Caco-2 (cell line): ENCODE measurements at regions not wholly inside any gene's neighbourhood (a gene's known extent, or its start where the extent isn't known, plus 50 kb on each side); places are given as distances from the start of the nearest gene placed in this dataset.

Experiments
- BruUV-seq: library from RNA; stranded (reverse); fragments of 400-500 nt; replicated peaks from 2 replicates; lab custom pipeline; 2021; lab: Mats Ljungman, UMichigan
- CTCF ChIA-PET: fragments of 300-600 bp; sonication (Branson Sonifier 250); formaldehyde crosslinking; loops from one replicate; lab custom pipeline; 2022; ENCODE audit warnings: antibody characterized with exemption; lab: Charles Lee
- POLR2A ChIA-PET: fragments of 300-600 bp; sonication (Branson Sonifier 250); formaldehyde crosslinking; loops from one replicate; lab custom pipeline; 2022; ENCODE audit warnings: antibody characterized with exemption; lab: Charles Lee
- DNase-seq, 2 experiments: peaks; one replicate each; pipeline versions ENCODE4 v3.0.0 to v3.0.0-alpha.2; 2020 to 2022
- H3K27me3 ChIP-seq: replicated peaks from 2 replicates; pipeline ENCODE4 v1.6.0; 2011; ENCODE audit warnings: low read length; ENCODE audit not compliant: control insufficient read depth, insufficient read depth
- H3K36me3 ChIP-seq: 2 replicates; pipeline ENCODE4 v1.5.1; 2011; ENCODE audit warnings: low read length; ENCODE audit not compliant: control insufficient read depth, insufficient read depth
- H3K4me1 ChIP-seq: fragments of 250-450 bp; sonication (Bioruptor Pico); 2 replicates; pipeline ENCODE4 v1.5.1; 2020; ENCODE audit warnings: mild to moderate bottlenecking
- H3K4me3 ChIP-seq: 2 replicates; pipeline ENCODE4 v1.5.1; 2011; ENCODE audit warnings: low read depth, mild to moderate bottlenecking, control low read depth, low read length
- H3K9me3 ChIP-seq: fragments of 250-450 bp; sonication (Bioruptor Pico); 2 replicates; pipeline ENCODE4 v1.5.1; 2020; ENCODE audit warnings: mild to moderate bottlenecking, moderate library complexity
- H3K27ac Mint-ChIP-seq: one replicate; pipeline ENCODE4 v1.8.0; 2022; ENCODE audit warnings: mixed read lengths; ENCODE audit not compliant: unreplicated experiment
- H3K27me3 Mint-ChIP-seq: one replicate; pipeline ENCODE4 v1.8.0; 2022; ENCODE audit warnings: mixed read lengths; ENCODE audit not compliant: insufficient read depth, unreplicated experiment
- H3K36me3 Mint-ChIP-seq: one replicate; pipeline ENCODE4 v1.8.0; 2022; ENCODE audit warnings: mild to moderate bottlenecking, mixed read lengths; ENCODE audit not compliant: insufficient read depth, unreplicated experiment
- H3K4me1 Mint-ChIP-seq: one replicate; pipeline ENCODE4 v1.8.0; 2022; ENCODE audit warnings: low read depth, mixed read lengths; ENCODE audit not compliant: unreplicated experiment
- H3K4me3 Mint-ChIP-seq: one replicate; pipeline ENCODE4 v1.8.0; 2022; ENCODE audit warnings: mild to moderate bottlenecking, moderate library complexity, mixed read lengths; ENCODE audit not compliant: unreplicated experiment
- H3K9me3 Mint-ChIP-seq: one replicate; pipeline ENCODE4 v1.8.0; 2022; ENCODE audit warnings: mixed read lengths; ENCODE audit not compliant: unreplicated experiment
- CTCF ChIP-seq, 2 experiments: fragments of 200-600 bp in 1 of 2; IDR thresholded peaks; 1 replicate in 1 of 2; 2 replicates in 1 of 2; pipeline versions ENCODE4 v1.5.1 to v1.8.0; 2011 to 2022; ENCODE audit warnings: antibody characterized with exemption in 1 of 2, control low read depth in 1 of 2, inconsistent platforms in 1 of 2, low read depth in 1 of 2, low read length in 1 of 2, mild to moderate bottlenecking in 1 of 2, moderate library complexity in 1 of 2; ENCODE audit not compliant: insufficient read depth in 1 of 2, severe bottlenecking in 1 of 2, unreplicated experiment in 1 of 2
- intact Hi-C: fragments of 100-400 bp; cut with micrococcal nuclease; formaldehyde crosslinking; loops from one replicate; pipeline ENCODE4 v1.10.0; 2022; ENCODE audit not compliant: unreplicated experiment

DNA sequence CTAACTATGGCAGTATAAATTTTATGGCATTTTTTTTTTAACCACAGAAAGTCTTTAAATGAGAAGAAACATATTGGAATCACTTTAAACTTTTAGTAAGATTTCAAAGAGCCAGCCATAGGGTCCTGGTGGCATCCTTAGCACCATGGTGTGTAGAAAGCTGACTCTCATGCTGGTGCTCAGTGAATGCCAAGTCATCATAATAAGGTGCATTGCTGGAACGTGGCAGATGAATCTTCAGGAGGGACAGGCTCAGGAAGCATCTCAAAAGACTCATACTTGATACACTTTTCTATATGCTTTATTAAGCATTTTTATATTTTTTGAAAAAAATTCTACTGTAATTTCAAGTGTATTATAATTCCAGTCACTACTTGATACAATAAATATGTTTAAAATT, 274.2 kb downstream of the ZIC4 start:
- no peaks in the 10 kb centered on the region for H3K9me3 ChIP-seq
- intact Hi-C loops = no loop called here
- ChIA-PET CTCF (no interaction called here), POLR2A (no interaction called here)
- TF ChIP-seq CTCF (IDR thresholded peaks at IDR 0.05; ENCODE audit: insufficient read depth in 1 of 2, low read depth in 1 of 2, low read length in 1 of 2, severe bottlenecking in 1 of 2, unreplicated experiment in 1 of 2) = no peak
- no peaks in the 10 kb centered on the region for H3K36me3 ChIP-seq
- H3K4me3 ChIP-seq = no peak overlapping the region
- H3K9me3 Mint-ChIP-seq = no peaks in the 10 kb centered on the region
- no TSS peak for BruUV-seq
- no peaks in the 10 kb centered on the region for H3K27me3 ChIP-seq
- no peaks in the 10 kb centered on the region for H3K4me1 Mint-ChIP-seq
- H3K27ac Mint-ChIP-seq = no peak overlapping the region
- H3K4me3 Mint-ChIP-seq = no peak overlapping the region
- peaks cover 2% of the 10 kb centered on the region for H3K27me3 Mint-ChIP-seq
- no peak for DNase-seq
- no peaks in the 10 kb centered on the region for H3K36me3 Mint-ChIP-seq
- H3K4me1 ChIP-seq = no peaks in the 10 kb centered on the region

DNA sequence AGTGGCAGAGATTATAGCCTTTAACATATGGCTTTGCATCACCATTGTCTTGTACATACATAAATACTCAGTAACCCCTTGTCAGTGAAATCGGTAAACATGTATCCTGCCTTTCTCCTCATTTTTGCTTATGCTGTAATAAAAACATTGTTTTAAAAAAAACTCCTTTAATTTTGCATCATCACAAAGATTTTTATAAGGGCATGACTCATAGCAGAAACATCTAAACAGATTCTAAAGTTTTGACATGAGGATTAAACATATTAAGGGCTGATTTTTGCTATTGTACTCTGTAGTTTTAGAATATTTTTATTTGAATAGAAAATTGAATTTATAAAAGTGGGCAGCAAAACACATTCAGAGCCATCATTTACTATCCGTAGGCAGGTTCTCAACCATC, 275.9 kb downstream of the ZIC4 start:
- Mint-ChIP-seq H3K36me3 (no peaks in the 10 kb centered on the region), H3K4me1 (no peaks in the 10 kb centered on the region), H3K9me3 (no peaks in the 10 kb centered on the region), H3K27me3 (peaks cover 2% of the 10 kb centered on the region), H3K27ac (no peak overlapping the region), H3K4me3 (no peak overlapping the region)
- intact Hi-C loops = no loop called here
- ChIA-PET CTCF (no interaction called here), POLR2A (no interaction called here)
- Histone ChIP-seq H3K36me3 (no peaks in the 10 kb centered on the region), H3K4me3 (no peak overlapping the region), H3K9me3 (no peaks in the 10 kb centered on the region), H3K27me3 (no peaks in the 10 kb centered on the region), H3K4me1 (no peaks in the 10 kb centered on the region)
- TF ChIP-seq CTCF (IDR thresholded peaks at IDR 0.05; ENCODE audit: insufficient read depth in 1 of 2, low read depth in 1 of 2, low read length in 1 of 2, severe bottlenecking in 1 of 2, unreplicated experiment in 1 of 2) = no peak
- no TSS peak for BruUV-seq
- DNase-seq = no peak

- no peak for TF ChIP-seq CTCF (IDR thresholded peaks at IDR 0.05; ENCODE audit: insufficient read depth in 1 of 2, low read depth in 1 of 2, low read length in 1 of 2, severe bottlenecking in 1 of 2, unreplicated experiment in 1 of 2)
- no peaks in the 10 kb centered on the region for H3K27me3 ChIP-seq
- Mint-ChIP-seq H3K27ac (no peak overlapping the region), H3K27me3 (peaks cover 2% of the 10 kb centered on the region), H3K9me3 (no peaks in the 10 kb centered on the region), H3K36me3 (no peaks in the 10 kb centered on the region), H3K4me1 (no peaks in the 10 kb centered on the region), H3K4me3 (no peak overlapping the region)
- H3K4me1 ChIP-seq = no peaks in the 10 kb centered on the region
- H3K9me3 ChIP-seq = no peaks in the 10 kb centered on the region
- DNase-seq = no peak
- H3K36me3 ChIP-seq = no peaks in the 10 kb centered on the region
- intact Hi-C loops = no loop called here
- H3K4me3 ChIP-seq = no peak overlapping the region
- ChIA-PET POLR2A (no interaction called here), CTCF (no interaction called here)
- BruUV-seq = no TSS peak
Observed at GRCh38 chr3:147129665-147130064, 276.7 kb downstream of the ZIC4 start.
